B cell (primary cell): ENCODE measurements at regions not wholly inside any gene's neighbourhood (a gene's known extent, or its start where the extent isn't known, plus 50 kb on each side); places are given as distances from the start of the nearest gene placed in this dataset.

Experiments used
- ATAC-seq: fragments of 200-7000 bp; cut with Tn5 transposase; one replicate; pipeline ENCODE4 v1.10.0; 2021; ENCODE audit warnings: low read depth, mild to moderate bottlenecking, moderate number of reproducible peaks, moderate library complexity
- CTCF ChIA-PET: fragments of 350-600 bp; sonication (Branson Sonifier 250); formaldehyde crosslinking; loops from one replicate; lab custom pipeline; 2021; ENCODE audit warnings: antibody characterized with exemption, inconsistent platforms; lab: Charles Lee
- POLR2A ChIA-PET: fragments of 350-600 bp; sonication (Branson Sonifier 250); formaldehyde crosslinking; loops from one replicate; lab custom pipeline; 2021; ENCODE audit warnings: antibody characterized with exemption; lab: Charles Lee
- DNase-seq: peaks from one replicate; pipeline ENCODE4 v3.0.0; 2013
- H2AFZ ChIP-seq: 2 replicates; pipeline ENCODE4 v1.6.1; 2012; ENCODE audit warnings: mild to moderate bottlenecking, low read depth, low read length; ENCODE audit not compliant: insufficient read depth, poor library complexity, severe bottlenecking
- H3K27ac ChIP-seq, 2 donors: 1 replicate in 1 of 2; 2 replicates in 1 of 2; pipeline ENCODE4 v1.5.1; 2012 to 2013; ENCODE audit warnings: low read length in 2 of 2, mild to moderate bottlenecking in 2 of 2, moderate library complexity in 1 of 2
- H3K27me3 ChIP-seq, 4 experiments: fragments of 200-600 bp in 1 of 4; sonication (generic) in 1 of 4; replicated peaks in 1 of 4; 1 replicate in 2 of 4; 2 replicates in 2 of 4; pipeline versions ENCODE4 v1.6.1 to v1.7.0; 2013 to 2016; ENCODE audit warnings: low read length in 3 of 4, mild to moderate bottlenecking in 2 of 4, mixed read lengths in 1 of 4, moderate library complexity in 1 of 4; ENCODE audit not compliant: insufficient read depth in 4 of 4, control insufficient read depth in 3 of 4; ENCODE audit errors: control extremely low read depth in 1 of 4
- H3K36me3 ChIP-seq, 2 experiments: replicated peaks in 1 of 2; 1 replicate in 1 of 2; 2 replicates in 1 of 2; pipeline versions ENCODE4 v1.6.1 to v1.7.1; 2013; ENCODE audit warnings: low read length in 1 of 2; ENCODE audit not compliant: insufficient read depth in 2 of 2, control insufficient read depth in 1 of 2; ENCODE audit errors: control extremely low read depth in 1 of 2, extremely low read depth in 1 of 2
- H3K4me1 ChIP-seq, 2 donors: fragments of 200-600 bp in 1 of 2; sonication (generic) in 1 of 2; 1 replicate in 1 of 2; 2 replicates in 1 of 2; pipeline versions ENCODE4 v1.5.1 to v1.6.1; 2013 to 2017; ENCODE audit warnings: low read length in 2 of 2; ENCODE audit not compliant: control insufficient read depth in 2 of 2, insufficient read depth in 2 of 2
- H3K4me2 ChIP-seq: replicated peaks from 2 replicates; pipeline ENCODE3; 2012; ENCODE audit warnings: mild to moderate bottlenecking, low read depth, low read length; ENCODE audit not compliant: poor library complexity, severe bottlenecking
- H3K4me3 ChIP-seq, 5 experiments: fragments of 200-600 bp in 1 of 5; sonication (generic) in 1 of 5; 1 replicate in 3 of 5; 2 replicates in 2 of 5; pipeline versions ENCODE4 v1.5.1 to v1.7.0; 2011 to 2016; ENCODE audit warnings: low read length in 4 of 5, mild to moderate bottlenecking in 4 of 5, low read depth in 2 of 5, control low read depth in 1 of 5, moderate library complexity in 1 of 5; ENCODE audit not compliant: insufficient read depth in 1 of 5; ENCODE audit errors: control extremely low read depth in 1 of 5, extremely low read depth in 1 of 5
- H3K79me2 ChIP-seq: fragments of 200-600 bp; sonication (generic); one replicate; pipeline ENCODE4 v1.6.0; 2016; ENCODE audit warnings: low read length; ENCODE audit not compliant: control insufficient read depth, insufficient read depth
- H3K9ac ChIP-seq: fragments of 200-600 bp; sonication (generic); 2 replicates; pipeline ENCODE4 v1.6.1; 2017; ENCODE audit warnings: mild to moderate bottlenecking, low read length, moderate library complexity
- H3K9me3 ChIP-seq, 3 donors: one replicate each; pipeline versions ENCODE4 v1.6.1 to v1.7.1; 2013; ENCODE audit warnings: low read length in 2 of 3; ENCODE audit not compliant: control insufficient read depth in 2 of 3, insufficient read depth in 1 of 3; ENCODE audit errors: control extremely low read depth in 1 of 3
- H4K20me1 ChIP-seq: 2 replicates; pipeline ENCODE4 v1.6.0; 2012; ENCODE audit warnings: mild to moderate bottlenecking, low read length; ENCODE audit not compliant: insufficient read depth, control insufficient read depth, poor library complexity, severe bottlenecking
- H3K27ac Mint-ChIP-seq: one replicate; pipeline ENCODE4 v1.8.0; 2021; ENCODE audit warnings: mixed read lengths
- H3K27me3 Mint-ChIP-seq: one replicate; pipeline ENCODE4 v1.8.0; 2021; ENCODE audit warnings: mixed read lengths
- H3K4me1 Mint-ChIP-seq: one replicate; pipeline ENCODE4 v1.8.0; 2021; ENCODE audit warnings: mixed read lengths
- H3K4me3 Mint-ChIP-seq: one replicate; pipeline ENCODE4 v1.8.0; 2021; ENCODE audit warnings: mixed read lengths
- H3K9me3 Mint-ChIP-seq: one replicate; pipeline ENCODE4 v1.8.0; 2022; ENCODE audit warnings: mixed read lengths; ENCODE audit not compliant: insufficient read depth
- EZH2 ChIP-seq: IDR thresholded peaks from 2 replicates; pipeline ENCODE4 v1.6.1; 2012; ENCODE audit warnings: borderline replicate concordance, low read depth, mild to moderate bottlenecking, moderate library complexity, low read length; ENCODE audit not compliant: insufficient read depth, poor library complexity, severe bottlenecking
- WGBS: methylation state at CpG from one replicate; pipeline ENCODE4 v1.1.5; 2013; ENCODE audit warnings: missing lambda C conversion rate; ENCODE audit not compliant: insufficient coverage; 5-methylcytosine and 5-hydroxymethylcytosine counted together
- intact Hi-C: fragments of 100-400 bp; cut with micrococcal nuclease; formaldehyde crosslinking; loops from one replicate; pipeline ENCODE4 v1.10.0; 2022
- TF ChIP-seq, protein P1 (sequence below): fragments of 200-600 bp; IDR thresholded peaks from one replicate; pipeline ENCODE4 v1.8.0; 2022; ENCODE audit warnings: antibody characterized with exemption, mild to moderate bottlenecking

DNA sequence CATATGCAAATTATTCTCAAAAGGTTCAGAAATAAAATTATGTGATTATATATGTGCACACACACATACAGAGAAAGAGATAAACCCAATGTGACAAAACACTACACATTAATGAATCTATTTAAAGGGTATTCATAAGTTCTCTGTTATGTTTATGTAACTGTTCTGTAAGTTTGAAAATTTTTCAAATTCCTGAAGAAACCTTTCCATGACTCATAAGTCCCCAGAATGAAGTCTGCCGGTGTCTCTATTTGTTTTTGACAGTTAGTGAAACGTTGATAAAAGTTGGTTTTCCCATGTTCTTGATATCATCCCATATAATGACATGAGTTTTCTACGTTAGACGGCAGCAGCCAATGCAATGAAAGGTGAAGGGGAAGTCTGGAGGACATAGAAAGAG lies 199.5 kb upstream of the PUM3 start:
- H3K4me1 ChIP-seq, result no peaks in the 10 kb centered on the region
- H3K4me3 Mint-ChIP-seq, result no peak overlapping the region
- CTCF ChIA-PET, result no interaction called here
- POLR2A ChIA-PET, result no interaction called here
- H3K27me3 ChIP-seq, result no peaks in the 10 kb centered on the region
- peaks cover 0 to 2% (median 0%) of the 10 kb centered on the region in 3 donors for H3K9me3 ChIP-seq
- no peaks in the 10 kb centered on the region for H3K79me2 ChIP-seq
- no peak overlapping the region for H3K4me3 ChIP-seq
- H3K36me3 ChIP-seq, result no peaks in the 10 kb centered on the region
- no peak overlapping the region for H3K27ac Mint-ChIP-seq
- H4K20me1 ChIP-seq, result no peaks in the 10 kb centered on the region
- ATAC-seq, result no peak
- H3K9ac ChIP-seq, result no peak overlapping the region
- H3K9me3 Mint-ChIP-seq, result no peaks in the 10 kb centered on the region
- H3K4me2 ChIP-seq, result no peak overlapping the region
- no peak overlapping the region for H2AFZ ChIP-seq
- intact Hi-C loops, result no loop called here
- H3K4me1 Mint-ChIP-seq, result no peaks in the 10 kb centered on the region
- TF ChIP-seq, protein P1, sequence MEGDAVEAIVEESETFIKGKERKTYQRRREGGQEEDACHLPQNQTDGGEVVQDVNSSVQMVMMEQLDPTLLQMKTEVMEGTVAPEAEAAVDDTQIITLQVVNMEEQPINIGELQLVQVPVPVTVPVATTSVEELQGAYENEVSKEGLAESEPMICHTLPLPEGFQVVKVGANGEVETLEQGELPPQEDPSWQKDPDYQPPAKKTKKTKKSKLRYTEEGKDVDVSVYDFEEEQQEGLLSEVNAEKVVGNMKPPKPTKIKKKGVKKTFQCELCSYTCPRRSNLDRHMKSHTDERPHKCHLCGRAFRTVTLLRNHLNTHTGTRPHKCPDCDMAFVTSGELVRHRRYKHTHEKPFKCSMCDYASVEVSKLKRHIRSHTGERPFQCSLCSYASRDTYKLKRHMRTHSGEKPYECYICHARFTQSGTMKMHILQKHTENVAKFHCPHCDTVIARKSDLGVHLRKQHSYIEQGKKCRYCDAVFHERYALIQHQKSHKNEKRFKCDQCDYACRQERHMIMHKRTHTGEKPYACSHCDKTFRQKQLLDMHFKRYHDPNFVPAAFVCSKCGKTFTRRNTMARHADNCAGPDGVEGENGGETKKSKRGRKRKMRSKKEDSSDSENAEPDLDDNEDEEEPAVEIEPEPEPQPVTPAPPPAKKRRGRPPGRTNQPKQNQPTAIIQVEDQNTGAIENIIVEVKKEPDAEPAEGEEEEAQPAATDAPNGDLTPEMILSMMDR, result no peak
- TF ChIP-seq EZH2, result no peak
- WGBS, result no CpG with 5 or more reads among the region's 4 CpGs
- H3K27me3 Mint-ChIP-seq, result no peaks in the 10 kb centered on the region
- DNase-seq, result no peak
- no peak overlapping the region for H3K27ac ChIP-seq

DNA sequence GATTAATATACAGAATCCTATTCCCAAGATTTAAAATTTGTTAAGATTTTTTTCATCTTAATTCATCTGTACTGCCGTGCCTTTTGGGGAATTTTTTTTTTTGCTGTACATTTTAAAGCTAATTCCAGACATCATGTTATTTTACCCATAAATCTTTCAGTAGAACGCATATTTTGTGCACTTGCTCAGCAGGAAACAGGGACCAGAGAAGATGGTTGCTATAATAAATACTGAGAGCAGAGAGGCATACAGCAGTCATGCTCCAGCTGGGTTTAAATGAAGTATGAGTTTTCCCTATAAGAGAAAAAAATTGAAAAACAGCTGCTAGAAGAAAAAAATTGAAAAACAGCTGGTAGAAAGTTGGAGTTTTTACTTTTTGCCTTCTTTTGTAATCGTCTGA lies 196.9 kb upstream of the PUM3 start:
- H3K4me3 ChIP-seq, result no peak overlapping the region
- H3K79me2 ChIP-seq, result no peaks in the 10 kb centered on the region
- no peaks in the 10 kb centered on the region for H3K4me1 ChIP-seq
- peaks cover 0 to 2% (median 0%) of the 10 kb centered on the region in 3 donors for H3K9me3 ChIP-seq
- no peak for TF ChIP-seq EZH2
- TF ChIP-seq, protein P1, result no peak
- DNase-seq, result no peak
- no peak overlapping the region for H3K4me3 Mint-ChIP-seq
- H2AFZ ChIP-seq, result no peak overlapping the region
- no peaks in the 10 kb centered on the region for H4K20me1 ChIP-seq
- H3K4me1 Mint-ChIP-seq, result no peaks in the 10 kb centered on the region
- ChIA-PET CTCF (no interaction called here), POLR2A (no interaction called here)
- no peaks in the 10 kb centered on the region for H3K9me3 Mint-ChIP-seq
- H3K27ac Mint-ChIP-seq, result no peak overlapping the region
- H3K36me3 ChIP-seq, result no peaks in the 10 kb centered on the region
- no peaks in the 10 kb centered on the region for H3K27me3 ChIP-seq
- H3K27me3 Mint-ChIP-seq, result no peaks in the 10 kb centered on the region
- ATAC-seq, result no peak
- H3K9ac ChIP-seq, result no peak overlapping the region
- WGBS, result no CpG with 5 or more reads among the region's 3 CpGs
- intact Hi-C loops, result no loop called here
- no peak overlapping the region for H3K27ac ChIP-seq
- H3K4me2 ChIP-seq, result no peak overlapping the region
